Upper lobe of right lung (tissue), 1 donor: ENCODE measurements at regions not wholly inside any gene's neighbourhood (a gene's known extent, or its start where the extent isn't known, plus 50 kb on each side); places are given as distances from the start of the nearest gene placed in this dataset.
A peak's percentile ranks its signal among the peaks of the same experiment; 100 is the strongest.

ENCODE experiments used
- ATAC-seq: fragments of 200-7000 bp; cut with Tn5 transposase; one replicate; pipeline ENCODE4 v1.9.1; 2020; ENCODE audit warnings: mild to moderate bottlenecking, moderate library complexity
- DNase-seq: peaks from one replicate; pipeline ENCODE4 v3.0.0-alpha.2; 2020
- H3K27ac ChIP-seq: fragments of 200-600 bp; one replicate; pipeline ENCODE4 v1.8.0; 2022
- H3K27me3 ChIP-seq: fragments of 200-600 bp; one replicate; pipeline ENCODE4 v1.8.0; 2022; ENCODE audit warnings: mild to moderate bottlenecking
- H3K36me3 ChIP-seq: fragments of 200-600 bp; one replicate; pipeline ENCODE4 v1.8.0; 2022
- H3K4me1 ChIP-seq: fragments of 200-600 bp; one replicate; pipeline ENCODE4 v1.8.0; 2022
- H3K4me3 ChIP-seq: fragments of 200-600 bp; one replicate; pipeline ENCODE4 v1.8.0; 2022; ENCODE audit warnings: mild to moderate bottlenecking
- H3K9me3 ChIP-seq: fragments of 200-600 bp; one replicate; pipeline ENCODE4 v1.8.0; 2022
- CTCF ChIP-seq: fragments of 200-600 bp; IDR thresholded peaks from one replicate; pipeline ENCODE4 v1.8.0; 2022; ENCODE audit warnings: antibody characterized with exemption
- intact Hi-C: fragments of 100-400 bp; cut with DNase I; formaldehyde crosslinking; loops from one replicate; pipeline ENCODE4 v1.11.0; 2022
- donor health status: DM: no; HTN: yes; CAD: no; lungs with severe emphysema.

GRCh38 chr18:21162786-21163185, 51.2 kb upstream of the ROCK1 start:
- DNase-seq (no peak), ATAC-seq (no peak)
- Histone ChIP-seq H3K27me3 (no peaks in the 10 kb centered on the region), H3K27ac (peak overlapping the region; percentile 69), H3K4me1 (peaks cover 5% of the 10 kb centered on the region), H3K4me3 (no peak overlapping the region), H3K9me3 (no peaks in the 10 kb centered on the region), H3K36me3 (no peaks in the 10 kb centered on the region)
- TF ChIP-seq CTCF = no peak
- intact Hi-C loops = no loop called here

GRCh38 chr18:21163647-21164547, 52.3 kb upstream of the ROCK1 start:
- no peak for TF ChIP-seq CTCF
- H3K36me3 ChIP-seq = no peaks in the 10 kb centered on the region
- peak overlapping the region; percentile 0 for H3K4me3 ChIP-seq
- ATAC-seq = peak; percentile 88
- intact Hi-C loops = no loop called here
- peaks cover 5% of the 10 kb centered on the region for H3K4me1 ChIP-seq
- peak overlapping the region; percentile 69 for H3K27ac ChIP-seq
- no peaks in the 10 kb centered on the region for H3K9me3 ChIP-seq
- DNase-seq = no peak
- no peaks in the 10 kb centered on the region for H3K27me3 ChIP-seq

- Histone ChIP-seq H3K27me3 (no peaks in the 10 kb centered on the region), H3K4me1 (peaks cover 5% of the 10 kb centered on the region), H3K4me3 (peak overlapping the region; percentile 0), H3K36me3 (no peaks in the 10 kb centered on the region), H3K9me3 (no peaks in the 10 kb centered on the region), H3K27ac (peak overlapping the region; percentile 20)
- ATAC-seq = no peak
- TF ChIP-seq CTCF = no peak
- intact Hi-C loops = no loop called here
- no peak for DNase-seq
These were observed 53.0 kb upstream of the ROCK1 start for GRCh38 chr18:21164548-21165095.

GRCh38 chr18:21167641-21168377, 56.2 kb upstream of the ROCK1 start:
- peaks cover 5% of the 10 kb centered on the region for H3K4me1 ChIP-seq
- H3K4me3 ChIP-seq = no peak overlapping the region
- intact Hi-C loops = no loop called here
- H3K27ac ChIP-seq = no peak overlapping the region
- DNase-seq (no peak), ATAC-seq (peak; percentile 78)
- no peaks in the 10 kb centered on the region for H3K27me3 ChIP-seq
- no peaks in the 10 kb centered on the region for H3K9me3 ChIP-seq
- no peak for TF ChIP-seq CTCF
- no peaks in the 10 kb centered on the region for H3K36me3 ChIP-seq

- ATAC-seq (no peak), DNase-seq (no peak)
- Histone ChIP-seq H3K27ac (no peak overlapping the region), H3K36me3 (no peaks in the 10 kb centered on the region), H3K4me3 (no peak overlapping the region), H3K27me3 (no peaks in the 10 kb centered on the region), H3K4me1 (no peaks in the 10 kb centered on the region), H3K9me3 (no peaks in the 10 kb centered on the region)
- intact Hi-C loops = no loop called here
- no peak for TF ChIP-seq CTCF
These were observed 57.3 kb upstream of the ROCK1 start for GRCh38 chr18:21168880-21169279.
